Body of pancreas (tissue), 4 donors: ENCODE measurements at regions not wholly inside any gene's neighbourhood (a gene's known extent, or its start where the extent isn't known, plus 50 kb on each side); places are given as distances from the start of the nearest gene placed in this dataset.

ENCODE experiments used
- CTCF ChIP-seq, 7 experiments: fragments of 450-650 bp in 4 of 7; fragments of 200-600 bp in 3 of 7; sonication (generic) in 3 of 7; IDR thresholded peaks; one replicate each; pipeline ENCODE4 v1.5.1; 2016 to 2019; ENCODE audit warnings: antibody characterized with exemption in 7 of 7
- POLR2A ChIP-seq, 3 donors: fragments of 450-650 bp; IDR thresholded peaks; one replicate each; pipeline ENCODE4 v1.6.1; 2016; ENCODE audit warnings: antibody characterized with exemption in 3 of 3, mild to moderate bottlenecking in 2 of 3

- no peak for TF ChIP-seq CTCF (IDR thresholded peaks at IDR 0.05)
- TF ChIP-seq POLR2A (IDR thresholded peaks at IDR 0.05): no peak
These were observed 178.2 kb upstream of the ZNF644 start for GRCh38 chr1:91199988-91200387.
